ENCODE measurements at regions not wholly inside any gene's neighbourhood (a gene's known extent, or its start where the extent isn't known, plus 50 kb on each side); places are given as distances from the start of the nearest gene placed in this dataset.

GRCh38 chr20:52419205-52419604, 227.6 kb upstream of the ZFP64 start:
- 83% methylated on average over 2 of the region's 2 CpGs for WGBS

GRCh38 chr20:52416953-52417352, 225.4 kb upstream of the ZFP64 start:
- no peak for TF ChIP-seq EGR1 (IDR thresholded peaks at IDR 0.05; ENCODE audit: low read depth in 2 of 2)
- TF ChIP-seq GABPA (IDR thresholded peaks at IDR 0.05 in 1 of 2, conservative IDR thresholded peaks at IDR 0.05 in 1 of 2): no peak
- no peak for TF ChIP-seq FOXA2 (IDR thresholded peaks at IDR 0.05)
- no peak for TF ChIP-seq RXRA (IDR thresholded peaks at IDR 0.05)
- no peak for TF ChIP-seq YY1 (IDR thresholded peaks at IDR 0.05)
- no peak for TF ChIP-seq CTCF (IDR thresholded peaks at IDR 0.05; ENCODE audit: low read depth, low read length, missing input control)
- no peak for TF ChIP-seq HNF4G (IDR thresholded peaks at IDR 0.05)
- H3K27me3 ChIP-seq (ENCODE audit: control insufficient read depth in 4 of 4, insufficient read depth in 4 of 4, low read length in 3 of 4): no peaks in the 10 kb centered on the region
- peaks cover 0 to 15% (median 1%) of the 10 kb centered on the region in 4 donors for H3K9me3 ChIP-seq (ENCODE audit: control insufficient read depth in 4 of 4, low read length in 3 of 4)
- no peaks in the 10 kb centered on the region for H3K4me1 ChIP-seq (ENCODE audit: control insufficient read depth in 4 of 4, insufficient read depth in 4 of 4, low read length in 3 of 4)
- no peaks in the 10 kb centered on the region for H3K36me3 ChIP-seq (ENCODE audit: control insufficient read depth in 4 of 4, insufficient read depth in 3 of 4, low read depth in 1 of 4, low read length in 3 of 4)
- no peak for DNase-seq (ENCODE audit: low spot score)
- no peak overlapping the region for H3K9ac ChIP-seq (ENCODE audit: low read depth in 1 of 2, low read length in 2 of 2)
- WGBS: 87% methylated on average over 2 of the region's 2 CpGs
- no peak overlapping the region for H3K4me3 ChIP-seq (ENCODE audit: low read depth in 1 of 3, low read length in 3 of 3)
- no peak overlapping the region for H3K27ac ChIP-seq (ENCODE audit: low read depth in 1 of 2, low read length in 2 of 2)

More at GRCh38 chr20:52419205-52419604, 227.6 kb upstream of the ZFP64 start:
- no peaks in the 10 kb centered on the region for H3K36me3 ChIP-seq (ENCODE audit: control insufficient read depth in 4 of 4, insufficient read depth in 3 of 4, low read depth in 1 of 4, low read length in 3 of 4)
- no peak overlapping the region for H3K27ac ChIP-seq (ENCODE audit: low read depth in 1 of 2, low read length in 2 of 2)
- no peak overlapping the region for H3K9ac ChIP-seq (ENCODE audit: low read depth in 1 of 2, low read length in 2 of 2)
- DNase-seq (ENCODE audit: low spot score): no peak
- no peaks in the 10 kb centered on the region for H3K27me3 ChIP-seq (ENCODE audit: control insufficient read depth in 4 of 4, insufficient read depth in 4 of 4, low read length in 3 of 4)
- TF ChIP-seq REST (IDR thresholded peaks at IDR 0.05): no peak
- TF ChIP-seq MAX (IDR thresholded peaks at IDR 0.05): no peak
- no peak for TF ChIP-seq FOXA2 (IDR thresholded peaks at IDR 0.05)
- TF ChIP-seq YY1 (IDR thresholded peaks at IDR 0.05): no peak
- no peak for TF ChIP-seq RAD21 (IDR thresholded peaks at IDR 0.05)
- no peak for TF ChIP-seq NR2F2 (IDR thresholded peaks at IDR 0.05)
- TF ChIP-seq TAF1 (conservative IDR thresholded peaks at IDR 0.05): no peak
- TF ChIP-seq SP1 (IDR thresholded peaks at IDR 0.05): no peak
- H3K4me3 ChIP-seq (ENCODE audit: low read depth in 1 of 3, low read length in 3 of 3): no peak overlapping the region
- no peaks in the 10 kb centered on the region for H3K4me1 ChIP-seq (ENCODE audit: control insufficient read depth in 4 of 4, insufficient read depth in 4 of 4, low read length in 3 of 4)
- peaks cover 0 to 15% (median 1%) of the 10 kb centered on the region in 4 donors for H3K9me3 ChIP-seq (ENCODE audit: control insufficient read depth in 4 of 4, low read length in 3 of 4)

GRCh38 chr20:52411611-52412010, 220.0 kb upstream of the ZFP64 start:
- Histone ChIP-seq H3K9me3 (ENCODE audit: control insufficient read depth in 4 of 4, low read length in 3 of 4) (no peaks in the 10 kb centered on the region), H3K27ac (ENCODE audit: low read depth in 1 of 2, low read length in 2 of 2) (no peak overlapping the region), H3K4me3 (ENCODE audit: low read depth in 1 of 3, low read length in 3 of 3) (no peak overlapping the region), H3K9ac (ENCODE audit: low read depth in 1 of 2, low read length in 2 of 2) (no peak overlapping the region), H3K4me1 (ENCODE audit: control insufficient read depth in 4 of 4, insufficient read depth in 4 of 4, low read length in 3 of 4) (no peaks in the 10 kb centered on the region), H3K27me3 (ENCODE audit: control insufficient read depth in 4 of 4, insufficient read depth in 4 of 4, low read length in 3 of 4) (no peaks in the 10 kb centered on the region), H3K36me3 (ENCODE audit: control insufficient read depth in 4 of 4, insufficient read depth in 3 of 4, low read depth in 1 of 4, low read length in 3 of 4) (no peaks in the 10 kb centered on the region)
- no peak for DNase-seq (ENCODE audit: low spot score)
- 70% methylated on average over 1 of the region's 1 CpG for WGBS
- TF ChIP-seq GABPA (IDR thresholded peaks at IDR 0.05 in 1 of 2, conservative IDR thresholded peaks at IDR 0.05 in 1 of 2): no peak
- no peak for TF ChIP-seq ZBTB33 (IDR thresholded peaks at IDR 0.05)
- no peak for TF ChIP-seq RXRA (IDR thresholded peaks at IDR 0.05)
- TF ChIP-seq SP1 (IDR thresholded peaks at IDR 0.05): no peak
- TF ChIP-seq MAX (IDR thresholded peaks at IDR 0.05): no peak
